SH-SY5Y (cell line): ENCODE measurements at regions not wholly inside any gene's neighbourhood (a gene's known extent, or its start where the extent isn't known, plus 50 kb on each side); places are given as distances from the start of the nearest gene placed in this dataset.

Experiments used
- GATA2 ChIP-seq: IDR thresholded peaks from 2 replicates; pipeline ENCODE4 v1.6.1; 2011; ENCODE audit warnings: mild to moderate bottlenecking, low read depth, low read length
- GATA3 ChIP-seq: IDR thresholded peaks from 2 replicates; pipeline ENCODE4 v1.6.1; 2011; ENCODE audit warnings: low read depth, mild to moderate bottlenecking, low read length, moderate library complexity

GRCh38 chr17:62867303-62867702, 59.2 kb upstream of the MARCHF10 start:
- TF ChIP-seq GATA3 (no peak), GATA2 (no peak)
